GM23338 (cell line): ENCODE measurements at regions not wholly inside any gene's neighbourhood (a gene's known extent, or its start where the extent isn't known, plus 50 kb on each side); places are given as distances from the start of the nearest gene placed in this dataset.

Source experiments
- ATAC-seq: fragments of 200-7000 bp; cut with Tn5 transposase; 3 replicates; pipeline ENCODE4 v1.9.1; 2020
- DNase-seq: peaks from one replicate; pipeline ENCODE4 v3.0.0-alpha.2; 2015; ENCODE audit warnings: low spot score
- H2AFZ ChIP-seq: fragments of 200-600 bp; sonication (generic); 2 replicates; pipeline ENCODE4 v1.8.0; 2016; ENCODE audit warnings: antibody characterized with exemption, mild to moderate bottlenecking, moderate library complexity
- H3F3A ChIP-seq: fragments of 200-600 bp; sonication (generic); replicated peaks from 2 replicates; pipeline ENCODE4 v1.8.0; 2017; ENCODE audit warnings: antibody characterized with exemption, mixed run types, low read depth
- H3K27ac ChIP-seq: fragments of 200-600 bp; sonication (generic); 2 replicates; pipeline ENCODE4 v1.6.1; 2016; ENCODE audit warnings: low read depth
- H3K27me3 ChIP-seq: fragments of 200-600 bp; sonication (generic); 2 replicates; pipeline ENCODE4 v1.8.0; 2016; ENCODE audit warnings: mild to moderate bottlenecking, mixed run types, moderate library complexity; ENCODE audit not compliant: insufficient read depth
- H3K36me3 ChIP-seq: fragments of 200-600 bp; sonication (generic); 2 replicates; pipeline ENCODE4 v1.8.0; 2016; ENCODE audit warnings: mild to moderate bottlenecking; ENCODE audit not compliant: insufficient read depth
- H3K4me1 ChIP-seq: fragments of 200-600 bp; sonication (generic); 2 replicates; pipeline ENCODE4 v1.8.0; 2016; ENCODE audit warnings: mild to moderate bottlenecking, moderate library complexity; ENCODE audit not compliant: insufficient read depth
- H3K4me2 ChIP-seq: fragments of 200-600 bp; sonication (generic); 2 replicates; pipeline ENCODE4 v1.7.1; 2017; ENCODE audit warnings: mixed run types
- H3K4me3 ChIP-seq: fragments of 200-600 bp; sonication (generic); 2 replicates; pipeline ENCODE4 v1.6.1; 2016; ENCODE audit warnings: mixed run types
- H3K79me2 ChIP-seq: fragments of 200-600 bp; sonication (generic); replicated peaks from 2 replicates; pipeline ENCODE4 v1.8.0; 2017; ENCODE audit warnings: mild to moderate bottlenecking; ENCODE audit not compliant: insufficient read depth
- H3K9me2 ChIP-seq: fragments of 200-600 bp; sonication (generic); 2 replicates; pipeline ENCODE4 v1.8.0; 2017; ENCODE audit not compliant: insufficient read depth
- H4K20me1 ChIP-seq: fragments of 200-600 bp; sonication (generic); replicated peaks from 2 replicates; pipeline ENCODE4 v1.8.0; 2017; ENCODE audit warnings: mild to moderate bottlenecking; ENCODE audit not compliant: insufficient read depth
- H3K27ac Mint-ChIP-seq: 2 replicates; pipeline ENCODE4 v1.8.0; 2020; ENCODE audit warnings: inconsistent platforms, mild to moderate bottlenecking, moderate library complexity, mixed read lengths
- H3K27me3 Mint-ChIP-seq: 3 replicates; pipeline ENCODE4 v1.8.0; 2022; ENCODE audit warnings: low read depth, mild to moderate bottlenecking, moderate library complexity, mixed read lengths, inconsistent platforms; ENCODE audit not compliant: insufficient read depth, poor library complexity
- H3K36me3 Mint-ChIP-seq: 3 replicates; pipeline ENCODE4 v1.8.0; 2021; ENCODE audit warnings: low read depth, mild to moderate bottlenecking, inconsistent platforms, moderate library complexity, mixed read lengths
- H3K4me1 Mint-ChIP-seq: 3 replicates; pipeline ENCODE4 v1.8.0; 2020; ENCODE audit warnings: mild to moderate bottlenecking, inconsistent platforms, mixed read lengths
- H3K4me3 Mint-ChIP-seq: 3 replicates; pipeline ENCODE4 v1.8.0; 2021; ENCODE audit warnings: moderate library complexity, mild to moderate bottlenecking, inconsistent platforms, mixed read lengths
- H3K9me3 Mint-ChIP-seq: 3 replicates; pipeline ENCODE4 v1.8.0; 2020; ENCODE audit warnings: moderate library complexity, mild to moderate bottlenecking, inconsistent platforms, mixed read lengths
- CREB1 ChIP-seq: fragments of 250-450 bp; sonication (Bioruptor Pico); IDR thresholded peaks from 2 replicates; pipeline ENCODE4 v1.5.0; 2020; ENCODE audit warnings: low read depth, mild to moderate bottlenecking, moderate library complexity
- EZH2 ChIP-seq: fragments of 200-600 bp; sonication (generic); IDR thresholded peaks from one replicate; pipeline ENCODE4 v1.8.0; 2017; ENCODE audit warnings: antibody characterized with exemption, mild to moderate bottlenecking, low read depth; ENCODE audit not compliant: unreplicated experiment
- EZH2phosphoT487 ChIP-seq: fragments of 200-600 bp; sonication (generic); IDR thresholded peaks from one replicate; pipeline ENCODE4 v1.8.1; 2018; ENCODE audit warnings: antibody characterized with exemption; ENCODE audit not compliant: unreplicated experiment
- JUNB ChIP-seq: IDR thresholded peaks from one replicate; pipeline ENCODE4 v1.6.1; 2016; ENCODE audit warnings: antibody characterized with exemption; ENCODE audit not compliant: unreplicated experiment
- NANOG ChIP-seq: IDR thresholded peaks from 2 replicates; pipeline ENCODE4 v1.6.1; 2016; ENCODE audit warnings: antibody characterized with exemption, borderline replicate concordance
- STAT1 ChIP-seq: IDR thresholded peaks from one replicate; pipeline ENCODE4 v1.6.1; 2016; ENCODE audit warnings: antibody characterized with exemption; ENCODE audit not compliant: unreplicated experiment
- ZNF331 ChIP-seq: fragments of 250-450 bp; sonication (Bioruptor Pico); IDR thresholded peaks from 2 replicates; pipeline ENCODE4 v1.5.0; 2020; ENCODE audit warnings: low read depth, mild to moderate bottlenecking, moderate library complexity
- TF ChIP-seq, protein P1 (sequence below): fragments of 250-450 bp; sonication (Bioruptor Pico); IDR thresholded peaks from 2 replicates; pipeline ENCODE4 v1.5.0; 2020; ENCODE audit warnings: mild to moderate bottlenecking, moderate library complexity
- TF ChIP-seq, protein P2 (sequence below): IDR thresholded peaks from 2 replicates; pipeline ENCODE4 v1.6.1; 2016; ENCODE audit warnings: antibody characterized with exemption
- TF ChIP-seq, protein P3 (sequence below), 2 experiments: fragments of 200-600 bp in 1 of 2; sonication (generic) in 1 of 2; conservative IDR thresholded peaks; 2 replicates each; pipeline versions ENCODE4 v1.5.1 to v1.6.1; 2016 to 2017; ENCODE audit warnings: antibody characterized with exemption in 2 of 2, low read depth in 2 of 2, mild to moderate bottlenecking in 2 of 2, moderate library complexity in 1 of 2

DNA sequence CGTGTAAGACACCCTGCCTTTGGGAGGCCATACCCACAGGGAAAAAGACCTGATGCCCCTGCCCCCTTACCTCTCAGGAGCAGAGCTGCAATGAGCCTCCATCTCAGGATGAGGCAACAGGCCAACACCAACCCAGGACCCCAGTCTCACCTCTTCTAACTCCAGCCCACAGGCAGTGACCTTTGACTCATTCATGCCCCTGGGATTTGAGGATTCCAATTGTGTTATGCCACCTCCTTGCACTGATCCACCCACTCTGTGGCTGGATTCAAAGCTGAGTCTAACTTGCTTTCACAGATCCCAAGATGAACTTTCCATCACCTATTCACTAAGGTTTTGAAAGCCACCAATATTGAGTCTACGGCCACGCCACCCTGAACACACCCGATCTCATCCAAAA lies 64.7 kb downstream of the MINAR1 start:
- Histone ChIP-seq H3K9me2 (no peaks in the 10 kb centered on the region; the same call in 1 of the 2 replicates), H3K4me2 (no peak overlapping the region), H2AFZ (no peak overlapping the region), H3K4me3 (no peak overlapping the region), H3K79me2 (no peaks in the 10 kb centered on the region), H3K4me1 (peaks cover 8% of the 10 kb centered on the region; the same call in 1 of the 2 replicates), H3K27ac (no peak overlapping the region), H3K36me3 (no peaks in the 10 kb centered on the region), H3F3A (no peaks in the 10 kb centered on the region), H4K20me1 (no peaks in the 10 kb centered on the region), H3K27me3 (no peaks in the 10 kb centered on the region)
- peaks cover 13% of the 10 kb centered on the region for H3K4me1 Mint-ChIP-seq
- DNase-seq (no peak), ATAC-seq (no peak)
- no peak overlapping the region for H3K27ac Mint-ChIP-seq
- no peaks in the 10 kb centered on the region; the same call in 2 of the 3 replicates for H3K9me3 Mint-ChIP-seq
- H3K27me3 Mint-ChIP-seq, result no peaks in the 10 kb centered on the region
- H3K36me3 Mint-ChIP-seq, result no peaks in the 10 kb centered on the region; the same call in 2 of the 3 replicates
- TF ChIP-seq CREB1 (no peak), JUNB (no peak), NANOG (no peak), EZH2 (no peak), EZH2phosphoT487 (no peak), STAT1 (no peak), ZNF331 (CRISPR knock-in tag) (no peak)
- TF ChIP-seq, protein P1, sequence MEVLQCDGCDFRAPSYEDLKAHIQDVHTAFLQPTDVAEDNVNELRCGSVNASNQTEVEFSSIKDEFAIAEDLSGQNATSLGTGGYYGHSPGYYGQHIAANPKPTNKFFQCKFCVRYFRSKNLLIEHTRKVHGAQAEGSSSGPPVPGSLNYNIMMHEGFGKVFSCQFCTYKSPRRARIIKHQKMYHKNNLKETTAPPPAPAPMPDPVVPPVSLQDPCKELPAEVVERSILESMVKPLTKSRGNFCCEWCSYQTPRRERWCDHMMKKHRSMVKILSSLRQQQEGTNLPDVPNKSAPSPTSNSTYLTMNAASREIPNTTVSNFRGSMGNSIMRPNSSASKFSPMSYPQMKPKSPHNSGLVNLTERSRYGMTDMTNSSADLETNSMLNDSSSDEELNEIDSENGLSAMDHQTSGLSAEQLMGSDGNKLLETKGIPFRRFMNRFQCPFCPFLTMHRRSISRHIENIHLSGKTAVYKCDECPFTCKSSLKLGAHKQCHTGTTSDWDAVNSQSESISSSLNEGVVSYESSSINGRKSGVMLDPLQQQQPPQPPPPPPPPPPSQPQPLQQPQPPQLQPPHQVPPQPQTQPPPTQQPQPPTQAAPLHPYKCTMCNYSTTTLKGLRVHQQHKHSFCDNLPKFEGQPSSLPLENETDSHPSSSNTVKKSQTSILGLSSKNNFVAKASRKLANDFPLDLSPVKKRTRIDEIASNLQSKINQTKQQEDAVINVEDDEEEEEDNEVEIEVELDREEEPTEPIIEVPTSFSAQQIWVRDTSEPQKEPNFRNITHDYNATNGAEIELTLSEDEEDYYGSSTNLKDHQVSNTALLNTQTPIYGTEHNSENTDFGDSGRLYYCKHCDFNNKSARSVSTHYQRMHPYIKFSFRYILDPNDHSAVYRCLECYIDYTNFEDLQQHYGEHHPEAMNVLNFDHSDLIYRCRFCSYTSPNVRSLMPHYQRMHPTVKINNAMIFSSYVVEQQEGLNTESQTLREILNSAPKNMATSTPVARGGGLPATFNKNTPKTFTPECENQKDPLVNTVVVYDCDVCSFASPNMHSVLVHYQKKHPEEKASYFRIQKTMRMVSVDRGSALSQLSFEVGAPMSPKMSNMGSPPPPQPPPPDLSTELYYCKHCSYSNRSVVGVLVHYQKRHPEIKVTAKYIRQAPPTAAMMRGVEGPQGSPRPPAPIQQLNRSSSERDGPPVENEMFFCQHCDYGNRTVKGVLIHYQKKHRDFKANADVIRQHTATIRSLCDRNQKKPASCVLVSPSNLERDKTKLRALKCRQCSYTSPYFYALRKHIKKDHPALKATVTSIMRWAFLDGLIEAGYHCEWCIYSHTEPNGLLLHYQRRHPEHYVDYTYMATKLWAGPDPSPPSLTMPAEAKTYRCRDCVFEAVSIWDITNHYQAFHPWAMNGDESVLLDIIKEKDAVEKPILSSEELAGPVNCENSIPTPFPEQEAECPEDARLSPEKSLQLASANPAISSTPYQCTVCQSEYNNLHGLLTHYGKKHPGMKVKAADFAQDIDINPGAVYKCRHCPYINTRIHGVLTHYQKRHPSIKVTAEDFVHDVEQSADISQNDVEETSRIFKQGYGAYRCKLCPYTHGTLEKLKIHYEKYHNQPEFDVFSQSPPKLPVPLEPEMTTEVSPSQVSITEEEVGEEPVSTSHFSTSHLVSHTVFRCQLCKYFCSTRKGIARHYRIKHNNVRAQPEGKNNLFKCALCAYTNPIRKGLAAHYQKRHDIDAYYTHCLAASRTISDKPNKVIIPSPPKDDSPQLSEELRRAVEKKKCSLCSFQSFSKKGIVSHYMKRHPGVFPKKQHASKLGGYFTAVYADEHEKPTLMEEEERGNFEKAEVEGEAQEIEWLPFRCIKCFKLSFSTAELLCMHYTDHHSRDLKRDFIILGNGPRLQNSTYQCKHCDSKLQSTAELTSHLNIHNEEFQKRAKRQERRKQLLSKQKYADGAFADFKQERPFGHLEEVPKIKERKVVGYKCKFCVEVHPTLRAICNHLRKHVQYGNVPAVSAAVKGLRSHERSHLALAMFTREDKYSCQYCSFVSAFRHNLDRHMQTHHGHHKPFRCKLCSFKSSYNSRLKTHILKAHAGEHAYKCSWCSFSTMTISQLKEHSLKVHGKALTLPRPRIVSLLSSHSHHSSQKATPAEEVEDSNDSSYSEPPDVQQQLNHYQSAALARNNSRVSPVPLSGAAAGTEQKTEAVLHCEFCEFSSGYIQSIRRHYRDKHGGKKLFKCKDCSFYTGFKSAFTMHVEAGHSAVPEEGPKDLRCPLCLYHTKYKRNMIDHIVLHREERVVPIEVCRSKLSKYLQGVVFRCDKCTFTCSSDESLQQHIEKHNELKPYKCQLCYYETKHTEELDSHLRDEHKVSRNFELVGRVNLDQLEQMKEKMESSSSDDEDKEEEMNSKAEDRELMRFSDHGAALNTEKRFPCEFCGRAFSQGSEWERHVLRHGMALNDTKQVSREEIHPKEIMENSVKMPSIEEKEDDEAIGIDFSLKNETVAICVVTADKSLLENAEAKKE (CRISPR knock-in tag), result no peak
- TF ChIP-seq, protein P2, sequence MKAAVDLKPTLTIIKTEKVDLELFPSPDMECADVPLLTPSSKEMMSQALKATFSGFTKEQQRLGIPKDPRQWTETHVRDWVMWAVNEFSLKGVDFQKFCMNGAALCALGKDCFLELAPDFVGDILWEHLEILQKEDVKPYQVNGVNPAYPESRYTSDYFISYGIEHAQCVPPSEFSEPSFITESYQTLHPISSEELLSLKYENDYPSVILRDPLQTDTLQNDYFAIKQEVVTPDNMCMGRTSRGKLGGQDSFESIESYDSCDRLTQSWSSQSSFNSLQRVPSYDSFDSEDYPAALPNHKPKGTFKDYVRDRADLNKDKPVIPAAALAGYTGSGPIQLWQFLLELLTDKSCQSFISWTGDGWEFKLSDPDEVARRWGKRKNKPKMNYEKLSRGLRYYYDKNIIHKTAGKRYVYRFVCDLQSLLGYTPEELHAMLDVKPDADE, result no peak
- TF ChIP-seq, protein P3, sequence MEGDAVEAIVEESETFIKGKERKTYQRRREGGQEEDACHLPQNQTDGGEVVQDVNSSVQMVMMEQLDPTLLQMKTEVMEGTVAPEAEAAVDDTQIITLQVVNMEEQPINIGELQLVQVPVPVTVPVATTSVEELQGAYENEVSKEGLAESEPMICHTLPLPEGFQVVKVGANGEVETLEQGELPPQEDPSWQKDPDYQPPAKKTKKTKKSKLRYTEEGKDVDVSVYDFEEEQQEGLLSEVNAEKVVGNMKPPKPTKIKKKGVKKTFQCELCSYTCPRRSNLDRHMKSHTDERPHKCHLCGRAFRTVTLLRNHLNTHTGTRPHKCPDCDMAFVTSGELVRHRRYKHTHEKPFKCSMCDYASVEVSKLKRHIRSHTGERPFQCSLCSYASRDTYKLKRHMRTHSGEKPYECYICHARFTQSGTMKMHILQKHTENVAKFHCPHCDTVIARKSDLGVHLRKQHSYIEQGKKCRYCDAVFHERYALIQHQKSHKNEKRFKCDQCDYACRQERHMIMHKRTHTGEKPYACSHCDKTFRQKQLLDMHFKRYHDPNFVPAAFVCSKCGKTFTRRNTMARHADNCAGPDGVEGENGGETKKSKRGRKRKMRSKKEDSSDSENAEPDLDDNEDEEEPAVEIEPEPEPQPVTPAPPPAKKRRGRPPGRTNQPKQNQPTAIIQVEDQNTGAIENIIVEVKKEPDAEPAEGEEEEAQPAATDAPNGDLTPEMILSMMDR (conservative IDR thresholded peaks at IDR 0.05; ENCODE audit: low read depth in 2 of 2), result no peak
- no peak overlapping the region for H3K4me3 Mint-ChIP-seq
